ENCODE measurements at regions not wholly inside any gene's neighbourhood (a gene's known extent, or its start where the extent isn't known, plus 50 kb on each side); places are given as distances from the start of the nearest gene placed in this dataset.
A peak's percentile ranks its signal among the peaks of the same experiment; 100 is the strongest.

DNA sequence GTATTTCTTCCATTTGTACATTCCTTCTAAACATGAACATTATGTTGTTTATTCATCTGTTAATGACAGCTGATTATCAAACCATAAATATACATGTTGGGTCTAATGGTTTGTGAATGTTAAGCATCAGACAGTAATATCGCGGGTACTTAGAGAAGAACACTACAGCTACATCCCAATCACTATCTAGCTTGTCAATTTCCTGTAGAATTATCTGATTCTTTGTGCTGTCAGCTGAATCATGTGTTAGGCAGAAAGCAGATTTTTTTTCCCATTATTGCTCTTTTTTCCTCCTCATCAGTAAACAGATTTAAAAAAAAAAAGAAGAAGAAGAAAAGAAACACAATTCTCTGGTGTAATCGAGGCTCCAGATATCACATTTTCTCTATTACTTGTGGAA, 183.6 kb upstream of the CTBP2 start:
- no peak for DNase-seq (ENCODE audit: low read depth, low spot score)

DNA sequence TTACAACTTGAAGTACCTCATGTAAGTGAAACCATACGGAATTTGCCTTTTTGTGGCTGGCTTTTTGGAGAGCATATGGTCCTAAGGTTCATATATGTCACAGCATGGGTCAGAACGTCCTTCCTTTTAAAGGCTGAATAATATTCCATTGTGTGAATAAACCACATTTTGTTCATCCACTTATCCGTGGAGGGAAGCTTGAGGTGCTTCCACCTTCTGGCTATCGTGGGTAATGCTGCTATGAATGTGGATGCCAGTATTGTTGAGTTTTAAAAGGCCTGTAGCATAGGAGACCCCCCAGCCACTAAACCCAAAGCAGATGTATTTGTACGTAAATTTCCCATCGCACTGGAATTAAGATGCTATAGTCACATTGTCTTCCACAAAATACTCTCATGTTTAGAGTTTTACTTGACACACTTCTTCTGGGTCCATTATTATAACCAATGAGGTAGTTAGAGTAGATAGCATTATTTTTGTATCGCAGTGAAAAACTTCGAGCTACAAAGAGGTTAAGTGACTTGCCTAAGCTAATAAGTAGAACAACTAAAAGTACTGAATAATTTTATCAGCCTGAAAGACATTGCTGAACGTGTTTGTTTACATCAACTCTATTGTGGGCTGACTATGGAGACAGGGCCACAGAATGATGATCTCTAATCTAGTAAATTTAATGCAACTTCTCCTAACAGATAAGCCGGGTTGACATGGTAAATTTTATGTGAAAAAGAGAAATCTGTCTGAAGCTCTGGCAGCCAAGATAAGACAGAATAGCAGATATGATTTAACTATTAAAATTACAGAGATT, 183.0 kb upstream of the CTBP2 start:
- DNase-seq (ENCODE audit: low read depth, low spot score): peak; percentile 34

DNA sequence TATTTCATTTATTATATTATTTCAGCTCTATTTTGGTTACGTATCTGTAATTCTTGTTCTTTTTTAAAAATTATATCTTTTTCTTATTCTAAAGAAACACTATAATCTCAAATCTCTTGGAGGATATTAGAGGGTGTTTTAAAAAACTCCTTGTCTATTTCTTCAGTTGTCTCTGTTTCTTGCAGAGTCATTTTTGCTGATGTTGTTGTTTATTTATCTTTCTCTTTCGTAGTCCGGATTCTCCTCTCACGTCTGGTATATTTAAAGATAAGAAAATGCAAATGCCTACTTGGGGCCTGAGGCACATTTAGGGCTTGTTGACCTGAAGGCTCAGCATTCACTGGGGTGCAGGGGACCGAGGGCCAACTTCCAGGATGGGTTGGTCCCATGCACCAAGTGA, 181.2 kb upstream of the CTBP2 start:
- DNase-seq (ENCODE audit: low read depth, low spot score): no peak

DNA sequence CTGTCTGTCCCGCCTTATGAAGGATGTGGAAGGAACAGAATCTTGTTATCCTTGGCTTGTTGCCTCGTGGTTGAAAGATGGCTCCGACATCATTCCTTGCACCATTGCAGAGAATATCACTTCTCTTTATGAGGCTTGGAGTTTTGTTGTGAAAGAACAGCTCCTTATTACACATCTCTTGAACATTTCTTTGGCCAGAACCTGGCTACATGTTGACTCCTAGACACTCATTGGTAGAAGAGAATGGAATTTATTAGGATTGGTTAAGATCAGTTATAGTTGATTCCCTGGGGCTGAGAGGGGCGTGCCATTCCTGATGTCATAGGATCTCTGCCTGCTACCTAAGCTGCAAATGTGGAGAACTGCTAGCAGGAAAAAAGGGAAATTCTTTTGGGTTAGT, 180.5 kb upstream of the CTBP2 start:
- DNase-seq (ENCODE audit: low read depth, low spot score): no peak

DNA sequence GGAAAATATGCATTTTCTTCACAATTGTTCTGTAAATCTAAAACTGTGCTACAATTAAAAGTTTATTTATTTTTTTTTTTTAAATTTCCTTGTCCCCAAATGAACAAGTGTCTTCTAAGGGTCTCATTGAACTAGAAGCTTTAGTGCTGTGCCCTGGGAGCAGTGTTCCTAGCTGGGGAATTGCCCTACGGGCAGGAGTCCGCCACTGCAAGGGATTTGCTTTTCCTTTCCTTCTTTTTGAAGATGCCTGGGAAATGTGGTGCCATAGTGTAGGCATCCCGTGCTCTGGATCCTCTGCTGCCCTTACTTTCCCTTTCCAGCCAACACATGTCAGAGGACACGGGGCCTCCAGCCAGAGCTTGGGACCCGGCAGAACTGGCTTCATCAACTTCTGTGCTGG, 177.1 kb upstream of the CTBP2 start:
- no peak for DNase-seq (ENCODE audit: low read depth, low spot score)

DNA sequence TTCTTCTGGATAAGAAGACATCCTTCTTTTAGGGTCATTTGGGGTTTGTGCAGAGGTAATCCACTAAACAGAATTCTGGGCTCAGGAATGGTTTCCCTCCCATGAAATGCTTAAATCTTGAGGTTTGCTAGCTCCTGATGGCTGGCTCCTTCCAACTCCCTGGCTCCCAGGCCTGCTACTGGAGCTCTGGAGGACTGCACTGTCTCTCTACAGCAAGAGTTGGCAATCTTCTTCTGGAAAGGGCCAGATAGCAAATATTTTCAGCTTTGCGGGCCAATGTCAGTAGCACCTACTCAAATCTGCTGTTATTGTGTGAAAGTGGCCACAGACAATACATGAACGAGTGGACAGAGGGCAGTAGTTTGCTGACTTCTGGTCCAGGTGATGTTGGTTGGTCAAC, 174.2 kb upstream of the CTBP2 start:
- DNase-seq (ENCODE audit: low read depth, low spot score): no peak

DNA sequence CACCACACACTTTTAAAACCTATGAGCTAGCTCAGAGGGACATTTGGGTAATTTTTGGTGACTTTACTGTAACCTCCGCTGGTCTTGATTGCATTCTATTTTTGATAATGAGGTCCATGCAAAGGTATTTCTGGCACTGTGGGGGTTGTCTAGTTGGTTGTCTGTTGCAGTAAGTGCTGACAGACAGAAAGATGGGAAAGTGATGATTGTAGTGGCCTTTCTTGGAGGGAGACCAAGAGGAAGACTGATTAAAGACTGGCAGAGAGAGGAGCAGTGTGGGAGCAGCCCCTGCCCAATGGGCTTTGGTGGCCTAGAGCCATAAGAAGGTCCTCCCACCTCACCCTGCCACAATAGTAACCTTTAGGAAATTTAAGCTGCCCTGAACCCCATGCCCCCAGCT, 173.4 kb upstream of the CTBP2 start:
- DNase-seq (ENCODE audit: low read depth, low spot score): no peak

DNA sequence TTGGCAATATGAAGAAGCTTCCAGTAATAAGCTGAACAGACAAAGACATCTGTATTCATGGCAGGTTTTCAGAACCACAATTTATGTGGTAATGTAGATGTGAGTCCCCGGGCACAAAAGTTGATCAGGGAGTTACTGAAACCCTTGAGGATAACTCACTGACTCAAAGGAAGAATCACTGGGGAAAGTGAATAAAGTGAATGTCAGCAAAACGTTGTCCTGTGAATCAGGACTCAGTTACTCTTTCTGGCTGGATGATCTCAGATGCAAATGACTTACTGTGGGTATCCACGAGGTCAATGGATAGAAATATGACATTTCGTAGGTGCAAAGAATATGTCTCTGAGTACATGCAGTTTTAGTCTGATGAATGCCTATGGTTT, 172.8 kb upstream of the CTBP2 start:
- no peak for DNase-seq (ENCODE audit: low read depth, low spot score)

DNA sequence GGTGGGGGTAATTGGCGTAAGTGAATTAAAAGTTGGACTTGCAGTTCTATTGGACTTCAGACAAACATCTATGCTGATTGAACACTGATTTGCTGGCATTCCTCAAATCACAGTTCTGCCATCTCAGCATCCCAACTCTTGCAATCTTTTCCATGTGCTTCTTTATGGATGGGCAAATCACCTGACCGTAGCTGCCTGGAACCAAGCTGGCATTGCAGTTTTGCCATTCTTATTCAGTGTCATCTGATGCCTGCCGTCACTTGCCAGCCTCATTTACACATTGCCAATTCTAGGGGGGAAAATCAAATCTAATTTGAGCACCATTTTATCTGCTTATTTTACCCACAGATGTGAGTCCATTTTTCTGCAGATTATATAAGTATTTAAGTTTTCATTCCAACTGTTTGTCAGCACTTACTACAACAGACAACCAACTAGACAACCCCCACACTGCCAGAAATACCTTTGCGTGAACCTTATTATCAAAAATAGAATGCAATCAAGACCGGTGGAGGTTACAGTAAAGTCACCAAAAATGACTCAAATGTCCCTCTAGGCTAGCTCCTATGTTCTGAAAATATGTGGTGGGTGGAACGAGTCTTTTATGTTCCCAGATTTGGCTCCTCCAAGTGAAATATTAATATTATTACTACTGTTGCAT, 172.3 kb upstream of the CTBP2 start:
- no peak for DNase-seq (ENCODE audit: low read depth, low spot score)

DNA sequence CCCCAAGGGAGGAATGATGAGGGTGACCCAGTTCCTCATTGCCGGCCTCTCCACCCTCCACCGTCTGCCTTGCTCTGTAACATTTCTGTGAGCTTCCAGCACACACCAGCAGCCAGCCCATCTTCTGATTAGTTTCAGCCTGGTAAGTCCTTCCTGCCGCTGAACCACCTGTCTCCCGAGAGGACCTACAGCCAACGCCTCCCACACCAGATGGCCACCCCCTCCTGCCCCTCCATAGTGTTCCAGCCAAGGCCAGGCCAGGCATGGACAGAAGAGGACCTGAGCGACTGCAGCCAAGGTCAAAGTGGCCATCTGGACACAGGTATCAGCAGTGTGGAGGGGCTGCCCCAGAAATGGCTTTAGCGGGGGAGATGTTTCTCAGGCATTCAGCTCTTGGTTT, 170.7 kb upstream of the CTBP2 start:
- DNase-seq (ENCODE audit: low read depth, low spot score): no peak

DNA sequence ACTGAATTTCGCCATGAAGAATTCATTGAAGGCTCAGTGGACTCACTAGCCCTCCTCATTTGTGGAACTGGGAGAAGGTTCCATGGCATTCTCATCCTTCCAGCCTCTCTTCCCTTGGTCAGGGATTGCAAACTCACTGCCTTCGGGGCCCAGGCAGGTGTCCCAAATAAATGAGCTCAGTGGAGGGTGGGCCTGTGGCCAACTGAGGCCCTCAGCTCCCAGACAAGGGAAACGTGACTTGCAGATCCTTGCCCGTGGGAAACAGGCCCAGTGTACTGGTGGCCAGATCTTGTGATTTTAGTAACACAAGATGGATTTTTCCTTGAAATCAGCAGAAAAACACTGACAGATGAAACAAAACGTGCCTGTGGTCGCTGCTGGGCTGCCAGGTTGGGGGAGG, 168.7 kb upstream of the CTBP2 start:
- no peak for DNase-seq (ENCODE audit: low read depth, low spot score)

DNA sequence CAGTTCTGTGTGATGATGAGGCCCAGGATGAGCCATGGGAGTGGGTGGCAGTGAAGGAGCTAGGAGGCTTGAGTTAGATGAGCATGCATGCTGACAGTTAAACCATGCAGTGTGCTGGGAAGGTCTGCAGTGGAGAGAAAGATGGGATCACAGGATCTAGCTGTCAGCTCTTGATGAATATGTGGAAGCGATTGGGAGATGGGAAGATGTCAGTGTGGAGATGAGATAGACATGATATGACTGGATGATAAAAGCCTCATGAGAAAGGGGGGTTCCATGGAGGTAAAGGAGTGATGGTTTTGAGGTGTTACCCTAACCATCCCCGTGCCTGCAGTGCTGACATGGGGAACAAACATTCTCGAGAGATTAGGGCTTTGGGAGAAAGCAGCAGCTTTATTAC, 165.0 kb upstream of the CTBP2 start:
- DNase-seq (ENCODE audit: low read depth, low spot score): no peak

DNA sequence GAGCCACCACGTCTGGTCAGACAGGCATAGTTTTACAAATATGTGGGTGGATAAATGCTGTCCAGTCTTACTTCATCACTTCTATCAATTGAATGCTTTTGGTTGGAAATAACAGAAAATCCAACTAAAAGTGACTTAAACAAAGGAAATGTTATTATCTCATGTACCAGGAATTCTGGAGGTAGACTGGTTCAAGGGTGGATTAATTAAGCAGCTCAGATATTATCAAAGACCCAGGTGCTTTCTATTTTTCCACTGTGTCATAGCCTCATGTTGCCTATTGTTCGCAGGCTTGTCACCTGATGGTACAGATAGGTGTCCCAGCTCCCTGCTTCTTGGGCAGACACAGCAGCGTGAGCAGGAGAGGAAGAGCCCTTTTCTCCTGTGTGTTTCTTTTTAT, 156.1 kb upstream of the CTBP2 start:
- DNase-seq (ENCODE audit: low read depth, low spot score): no peak

DNA sequence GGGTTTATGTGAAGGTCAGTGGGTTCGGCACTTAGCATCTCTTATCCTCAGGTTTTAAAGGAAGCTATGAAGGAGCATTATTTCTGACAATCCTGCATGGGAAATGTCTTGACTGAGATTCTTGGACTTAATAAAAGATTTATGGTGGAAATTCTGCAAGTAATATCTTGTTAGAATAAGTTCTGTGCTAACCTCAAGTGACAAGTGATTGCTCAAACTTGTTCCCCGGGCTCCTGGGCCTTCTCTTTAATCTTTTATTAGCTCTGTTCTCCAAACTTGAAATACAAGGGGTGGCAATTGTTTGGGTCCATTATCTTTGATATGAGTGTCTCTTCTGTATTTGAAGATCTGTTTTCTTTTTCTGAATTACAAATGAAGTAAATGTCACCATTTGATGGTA, 140.6 kb upstream of the CTBP2 start:
- DNase-seq (ENCODE audit: low read depth, low spot score): no peak

DNA sequence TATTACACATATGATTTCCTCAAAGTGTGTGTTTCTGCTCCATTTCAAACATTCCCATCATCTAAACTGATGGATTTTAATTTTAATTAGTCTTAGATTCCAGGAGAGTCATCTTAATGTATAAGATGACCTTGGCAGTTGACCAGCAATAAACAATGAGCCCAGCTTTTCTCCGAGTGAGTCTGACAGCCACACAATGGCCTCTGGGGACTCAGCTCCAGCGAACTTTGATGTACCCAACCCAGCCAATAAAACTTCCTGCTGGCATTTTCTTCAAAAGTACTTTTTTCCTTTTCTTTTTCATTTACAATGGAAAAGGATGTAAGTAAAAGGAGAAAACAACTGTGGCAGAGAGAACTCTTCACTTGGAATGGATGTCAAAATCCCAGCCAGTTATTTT, 139.1 kb upstream of the CTBP2 start:
- no peak for DNase-seq (ENCODE audit: low read depth, low spot score)

DNA sequence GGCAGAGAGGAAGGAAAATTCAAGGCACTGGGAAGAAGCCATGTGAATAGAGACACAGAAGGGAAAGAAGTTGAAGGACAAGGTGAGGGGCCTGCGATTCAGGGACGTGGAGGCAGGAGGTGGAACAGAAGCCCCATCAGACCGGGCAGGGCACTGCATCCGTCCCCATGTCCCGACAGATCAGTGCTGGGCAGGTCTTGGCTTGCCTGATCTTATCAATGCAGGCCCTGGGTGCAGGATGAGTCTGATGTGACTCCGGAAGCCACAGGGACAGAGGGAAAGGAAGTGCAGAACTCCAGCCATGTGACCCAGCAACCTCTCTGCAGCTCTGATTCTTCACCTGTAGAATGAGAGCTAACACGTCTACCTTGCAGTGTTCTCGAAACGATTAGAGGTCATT, 136.2 kb upstream of the CTBP2 start:
- no peak for DNase-seq (ENCODE audit: low read depth, low spot score)

DNA sequence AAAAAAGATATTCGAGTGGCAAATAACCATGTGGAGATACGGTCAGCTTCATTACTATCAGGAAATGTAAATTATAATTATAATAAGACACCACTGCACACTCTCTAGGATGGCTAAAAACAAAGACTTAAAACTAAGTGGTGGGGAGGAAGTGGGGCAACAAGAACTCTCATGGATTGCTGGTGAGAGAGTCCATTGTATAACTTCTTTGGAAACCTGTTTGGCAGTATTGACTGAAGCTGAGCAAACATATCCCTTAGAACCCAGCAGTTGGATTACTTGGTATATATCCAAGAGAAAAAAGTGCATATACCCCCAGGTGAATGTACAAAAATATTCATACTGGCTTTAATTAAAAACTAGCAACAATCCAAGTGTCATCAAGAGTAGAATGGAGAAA, 133.7 kb upstream of the CTBP2 start:
- DNase-seq (ENCODE audit: low read depth, low spot score): no peak

DNA sequence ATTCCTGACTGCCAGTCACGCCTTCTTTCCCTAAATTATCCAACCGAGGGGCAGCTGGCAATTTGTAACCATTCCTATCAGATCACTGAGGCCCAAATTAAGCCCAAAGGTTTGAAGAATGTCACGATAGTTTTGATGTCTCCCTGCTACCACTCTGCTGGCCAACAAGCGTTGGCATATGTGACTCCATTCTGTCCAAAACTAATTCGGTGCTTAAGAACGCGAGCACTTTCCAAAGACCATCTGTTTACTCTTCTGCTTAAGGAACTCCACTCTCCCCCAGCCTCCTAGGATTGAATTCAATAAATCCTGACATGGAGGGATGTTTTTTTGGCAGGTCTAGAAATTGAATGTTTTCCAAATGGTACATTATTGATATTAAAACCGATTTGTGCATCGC, 131.5 kb upstream of the CTBP2 start:
- DNase-seq (ENCODE audit: low read depth, low spot score): no peak

DNA sequence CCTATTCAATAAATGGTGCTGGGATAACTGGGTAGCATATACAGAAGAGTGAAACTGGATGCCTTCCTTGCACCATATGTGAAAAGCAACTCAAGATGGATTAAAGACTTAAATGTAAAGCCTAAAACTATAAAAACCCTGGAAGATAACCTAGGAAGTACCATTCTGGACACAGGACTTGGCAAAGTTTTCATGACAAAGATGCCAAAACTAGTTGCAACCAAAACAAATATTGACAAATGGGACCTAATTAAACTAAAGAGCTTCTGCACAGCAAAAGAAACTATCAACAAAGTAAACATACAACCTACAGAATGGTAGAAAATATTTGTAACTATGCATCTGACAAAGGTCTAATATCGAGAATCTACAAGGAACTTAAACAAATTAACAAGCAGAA, 129.1 kb upstream of the CTBP2 start:
- DNase-seq (ENCODE audit: low read depth, low spot score): no peak

DNA sequence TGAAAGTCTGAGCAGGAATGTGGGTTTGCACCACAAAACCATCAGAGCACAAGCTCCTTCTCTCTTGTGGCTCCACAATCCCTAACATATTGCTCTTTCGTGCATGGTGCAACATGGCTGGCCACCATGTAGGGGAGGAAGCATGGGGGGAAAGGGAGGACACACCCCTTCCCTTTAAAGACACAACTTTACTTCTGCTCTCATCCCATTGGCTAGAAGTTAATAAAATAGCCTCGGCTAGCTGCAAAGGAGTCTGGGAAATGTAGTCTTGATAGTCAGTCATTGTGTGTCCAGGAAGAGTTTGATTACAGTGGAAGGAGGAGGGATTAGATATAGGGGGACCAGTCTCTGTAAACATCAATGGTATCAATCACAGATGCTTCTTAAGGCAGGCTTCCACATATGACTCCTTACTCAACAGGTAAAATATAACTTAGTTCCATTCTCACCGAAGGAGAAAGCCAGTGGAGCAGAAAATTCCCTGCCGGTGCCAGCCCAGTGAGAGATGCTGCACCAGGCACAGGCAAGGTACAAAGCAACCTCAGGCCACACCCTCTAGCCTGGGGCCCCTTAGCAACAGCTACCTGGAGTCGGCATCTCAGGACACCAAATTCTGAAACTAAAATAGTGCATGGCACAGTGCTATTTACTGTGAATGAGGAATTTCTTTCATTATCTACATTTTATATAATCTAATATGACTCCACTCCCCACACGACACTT, 124.7 kb upstream of the CTBP2 start:
- no peak for DNase-seq (ENCODE audit: low read depth, low spot score)

DNA sequence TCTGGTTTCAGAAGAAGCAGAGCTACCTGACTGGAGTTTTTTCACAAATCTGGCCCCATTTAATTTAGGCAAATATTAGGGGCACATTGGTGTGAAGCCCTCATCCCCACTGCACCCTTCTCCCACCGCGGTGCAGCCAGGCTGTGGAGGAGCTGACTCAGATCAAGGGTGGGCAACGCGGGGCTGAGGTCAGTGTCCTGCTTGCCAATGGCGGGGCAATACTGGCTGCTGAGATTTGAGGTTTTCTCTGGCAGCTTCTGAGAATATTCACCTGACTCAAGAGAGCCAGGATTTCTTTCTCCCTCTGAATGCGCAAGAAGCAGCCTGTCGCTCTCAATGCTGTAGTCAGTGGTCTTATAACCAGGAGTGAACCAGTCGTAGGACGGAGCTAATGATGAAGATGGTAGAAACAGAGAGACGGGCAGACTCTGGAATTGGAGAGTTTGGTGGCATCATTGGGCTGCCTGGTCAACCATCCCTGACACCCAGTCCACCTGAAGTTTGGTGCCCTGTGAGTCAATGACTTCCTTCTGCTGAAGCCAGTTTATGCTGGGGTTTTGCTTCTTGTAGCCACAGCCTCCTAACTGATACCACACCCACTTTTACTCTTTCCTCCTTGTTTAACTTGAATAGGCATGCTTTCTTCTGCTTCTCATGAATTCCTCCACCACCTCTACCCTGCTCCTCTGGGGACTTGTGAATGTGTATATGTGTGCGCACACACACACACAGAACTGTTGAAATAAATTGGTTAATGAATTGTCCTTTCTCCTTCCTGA, 123.7 kb upstream of the CTBP2 start:
- DNase-seq (ENCODE audit: low read depth, low spot score): no peak

DNA sequence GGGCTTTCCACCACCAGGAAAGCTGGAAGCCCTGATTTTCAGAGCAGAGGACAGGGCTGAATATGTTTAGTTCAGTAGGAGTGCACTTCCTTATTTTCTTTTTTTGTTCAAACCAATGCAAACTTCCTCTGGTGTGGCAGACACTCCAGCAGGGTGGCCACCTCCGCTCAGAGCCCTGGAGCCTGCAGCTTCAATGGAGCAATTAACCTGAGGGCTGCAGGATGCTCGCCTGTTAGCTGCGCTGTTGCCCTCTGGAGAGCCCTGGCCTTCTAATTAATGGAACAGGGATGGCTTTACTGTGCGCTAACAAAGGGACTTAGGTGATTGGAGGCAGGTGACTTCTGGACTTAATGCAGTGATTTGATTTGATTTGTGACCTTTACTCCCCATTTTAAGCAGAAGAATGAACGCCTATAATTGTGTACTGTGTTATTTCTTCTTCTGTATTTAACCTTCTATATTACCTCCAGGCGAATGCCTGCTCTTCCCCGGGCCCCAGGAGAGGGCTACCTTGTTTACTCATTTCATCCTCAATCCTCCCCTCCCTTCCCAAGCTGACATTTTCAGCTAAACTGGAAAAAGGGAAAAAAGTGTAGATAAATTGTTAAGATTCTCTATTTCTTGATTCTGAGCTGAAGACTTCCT, 123.0 kb upstream of the CTBP2 start:
- no peak for DNase-seq (ENCODE audit: low read depth, low spot score)

Measured in astrocyte of the hippocampus (primary cell).